ENCODE measurements at regions not wholly inside any gene's neighbourhood (a gene's known extent, or its start where the extent isn't known, plus 50 kb on each side); places are given as distances from the start of the nearest gene placed in this dataset.

GRCh38 chr5:79856456-79857055 is 134.5 kb downstream of the MTX3 start:
- Mint-ChIP-seq H3K4me3 (no peak overlapping the region), H3K4me1 (ENCODE audit: low read depth) (peaks cover 20% of the 10 kb centered on the region), H3K27ac (no peak overlapping the region), H3K27me3 (peaks cover 3% of the 10 kb centered on the region), H3K36me3 (ENCODE audit: low read depth) (no peaks in the 10 kb centered on the region), H3K9me3 (no peaks in the 10 kb centered on the region)
- DNase-seq, result no peak

GRCh38 chr5:79853676-79854418 is 137.2 kb downstream of the MTX3 start:
- Mint-ChIP-seq H3K36me3 (ENCODE audit: low read depth) (no peaks in the 10 kb centered on the region), H3K4me3 (no peak overlapping the region), H3K4me1 (ENCODE audit: low read depth) (peaks cover 20% of the 10 kb centered on the region), H3K9me3 (no peaks in the 10 kb centered on the region), H3K27ac (peak overlapping the region; percentile 5), H3K27me3 (peaks cover 4% of the 10 kb centered on the region)
- DNase-seq, result peak; percentile 48

- no peaks in the 10 kb centered on the region for H3K36me3 Mint-ChIP-seq (ENCODE audit: low read depth)
- no peak for DNase-seq
- H3K4me1 Mint-ChIP-seq (ENCODE audit: low read depth), result peaks cover 18% of the 10 kb centered on the region
- peaks cover 5% of the 10 kb centered on the region for H3K27me3 Mint-ChIP-seq
- no peak overlapping the region for H3K4me3 Mint-ChIP-seq
- H3K27ac Mint-ChIP-seq, result no peak overlapping the region
- no peaks in the 10 kb centered on the region for H3K9me3 Mint-ChIP-seq
Observed at GRCh38 chr5:79853028-79853427, 138.0 kb downstream of the MTX3 start.

GRCh38 chr5:79851391-79851863 is 139.6 kb downstream of the MTX3 start:
- H3K27ac Mint-ChIP-seq, result no peak overlapping the region
- H3K36me3 Mint-ChIP-seq (ENCODE audit: low read depth), result no peaks in the 10 kb centered on the region
- H3K9me3 Mint-ChIP-seq, result no peaks in the 10 kb centered on the region
- peaks cover 10% of the 10 kb centered on the region for H3K4me1 Mint-ChIP-seq (ENCODE audit: low read depth)
- H3K4me3 Mint-ChIP-seq, result no peak overlapping the region
- H3K27me3 Mint-ChIP-seq, result peaks cover 12% of the 10 kb centered on the region
- no peak for DNase-seq

- DNase-seq, result no peak
- Mint-ChIP-seq H3K4me3 (no peak overlapping the region), H3K4me1 (ENCODE audit: low read depth) (peaks cover 14% of the 10 kb centered on the region), H3K9me3 (no peaks in the 10 kb centered on the region), H3K27ac (no peak overlapping the region), H3K36me3 (ENCODE audit: low read depth) (no peaks in the 10 kb centered on the region), H3K27me3 (peaks cover 12% of the 10 kb centered on the region)
Observed at GRCh38 chr5:79850941-79851340, 140.1 kb downstream of the MTX3 start.

- no peak for DNase-seq
- Mint-ChIP-seq H3K9me3 (no peaks in the 10 kb centered on the region), H3K4me3 (no peak overlapping the region), H3K27me3 (peaks cover 12% of the 10 kb centered on the region), H3K27ac (no peak overlapping the region), H3K36me3 (ENCODE audit: low read depth) (no peaks in the 10 kb centered on the region), H3K4me1 (ENCODE audit: low read depth) (peaks cover 20% of the 10 kb centered on the region)
Observed at GRCh38 chr5:79850316-79850822, 140.7 kb downstream of the MTX3 start.

GRCh38 chr5:79849486-79850315 is 141.4 kb downstream of the MTX3 start:
- H3K36me3 Mint-ChIP-seq (ENCODE audit: low read depth), result no peaks in the 10 kb centered on the region
- peaks cover 12% of the 10 kb centered on the region for H3K27me3 Mint-ChIP-seq
- DNase-seq, result no peak
- no peak overlapping the region for H3K27ac Mint-ChIP-seq
- no peaks in the 10 kb centered on the region for H3K9me3 Mint-ChIP-seq
- peaks cover 22% of the 10 kb centered on the region for H3K4me1 Mint-ChIP-seq (ENCODE audit: low read depth)
- no peak overlapping the region for H3K4me3 Mint-ChIP-seq
